Aorta (tissue), 5 donors: ENCODE measurements at regions not wholly inside any gene's neighbourhood (a gene's known extent, or its start where the extent isn't known, plus 50 kb on each side); places are given as distances from the start of the nearest gene placed in this dataset.
"Not testable (repeated sequence)": the region's sequence is repeated elsewhere in the genome, so short reads cannot be mapped to it uniquely, and the experiment has no call there.

Source experiments
- ATAC-seq: fragments of 200-7000 bp; cut with Tn5 transposase; one replicate; pipeline ENCODE4 v1.9.1; 2022; ENCODE audit warnings: moderate library complexity; ENCODE audit not compliant: low FRiP score
- DNase-seq, 2 donors: peaks; one replicate each; pipeline ENCODE4 v3.0.0-alpha.2; 2020
- H3K27ac ChIP-seq, 2 donors: one replicate each; pipeline ENCODE4 v1.5.1; 2013; ENCODE audit warnings: low read length in 2 of 2, mild to moderate bottlenecking in 2 of 2, moderate library complexity in 2 of 2, control low read depth in 1 of 2, inconsistent platforms in 1 of 2, low read depth in 1 of 2
- H3K27me3 ChIP-seq, 2 donors: one replicate each; pipeline ENCODE4 v1.6.1; 2013; ENCODE audit warnings: control low read depth in 1 of 2, low read length in 1 of 2, mild to moderate bottlenecking in 1 of 2, moderate library complexity in 1 of 2; ENCODE audit not compliant: insufficient read depth in 2 of 2, control insufficient read depth in 1 of 2
- H3K36me3 ChIP-seq, 2 donors: one replicate each; pipeline ENCODE4 v1.6.1; 2013; ENCODE audit warnings: control low read depth in 1 of 2, low read length in 1 of 2, mild to moderate bottlenecking in 1 of 2; ENCODE audit not compliant: insufficient read depth in 2 of 2, control insufficient read depth in 1 of 2
- H3K4me1 ChIP-seq, 2 donors: one replicate each; pipeline ENCODE4 v1.6.1; 2013; ENCODE audit warnings: low read length in 2 of 2, control low read depth in 1 of 2, mild to moderate bottlenecking in 1 of 2, moderate library complexity in 1 of 2; ENCODE audit not compliant: insufficient read depth in 2 of 2, control insufficient read depth in 1 of 2
- H3K4me3 ChIP-seq, 2 donors: one replicate each; pipeline ENCODE4 v1.5.1; 2013; ENCODE audit warnings: low read length in 2 of 2, control low read depth in 1 of 2, mild to moderate bottlenecking in 1 of 2
- H3K9me3 ChIP-seq: one replicate; pipeline ENCODE4 v1.6.1; 2013; ENCODE audit warnings: mild to moderate bottlenecking, low read length; ENCODE audit not compliant: control insufficient read depth
- WGBS, 2 donors: extraction: QIAGEN DNeasy Blood & Tissue Kit; methylation state at CpG; one replicate each; pipeline ENCODE4 v1.1.7; 2013; 5-methylcytosine and 5-hydroxymethylcytosine counted together
- intact Hi-C, 2 donors: fragments of 100-400 bp; cut with DNase I; formaldehyde crosslinking; loops; one replicate each; pipeline versions ENCODE4 v1.14.2 to v1.15.0; 2022
- donor health status: healthy with polysubstance abuse.
- donor health status: Bipolar disorder and iron deficiency.
- donor health status: DM: no; HTN: no; CAD: no.
- donor health status: DM: no; HTN: no; CAD: no.
- donor health status: DM: yes; HTN: yes; CAD: no.

DNA sequence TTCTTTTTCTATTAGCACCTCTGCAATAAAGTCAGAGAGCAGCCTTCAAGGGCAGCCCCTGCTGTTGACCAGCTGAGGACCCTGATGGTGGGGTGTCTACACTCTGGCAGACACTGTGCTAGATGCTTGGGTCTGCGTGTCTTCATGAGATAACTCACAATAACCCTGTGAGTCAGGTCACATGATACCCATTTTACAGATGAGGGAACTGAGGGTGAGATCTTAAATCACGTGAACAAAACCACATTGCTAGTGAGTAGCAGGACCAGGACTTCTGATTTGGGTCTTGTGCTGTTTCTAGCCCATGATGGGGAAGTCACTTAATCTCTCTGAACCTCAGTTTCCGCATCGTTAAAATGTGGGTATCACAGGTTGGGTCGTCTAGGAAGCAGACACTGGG, 118.5 kb upstream of the LIPC start:
- Histone ChIP-seq H3K27me3 (no peaks in the 10 kb centered on the region), H3K9me3 (no peaks in the 10 kb centered on the region), H3K36me3 (no peaks in the 10 kb centered on the region), H3K4me1 (no peaks in the 10 kb centered on the region), H3K4me3 (no peak overlapping the region), H3K27ac (no peak overlapping the region)
- ATAC-seq (no peak), DNase-seq (no peak)
- intact Hi-C loops = no loop called here
- WGBS, 2 donors = 88 to 89% methylated on average over 5 of the region's 5 CpGs

DNA sequence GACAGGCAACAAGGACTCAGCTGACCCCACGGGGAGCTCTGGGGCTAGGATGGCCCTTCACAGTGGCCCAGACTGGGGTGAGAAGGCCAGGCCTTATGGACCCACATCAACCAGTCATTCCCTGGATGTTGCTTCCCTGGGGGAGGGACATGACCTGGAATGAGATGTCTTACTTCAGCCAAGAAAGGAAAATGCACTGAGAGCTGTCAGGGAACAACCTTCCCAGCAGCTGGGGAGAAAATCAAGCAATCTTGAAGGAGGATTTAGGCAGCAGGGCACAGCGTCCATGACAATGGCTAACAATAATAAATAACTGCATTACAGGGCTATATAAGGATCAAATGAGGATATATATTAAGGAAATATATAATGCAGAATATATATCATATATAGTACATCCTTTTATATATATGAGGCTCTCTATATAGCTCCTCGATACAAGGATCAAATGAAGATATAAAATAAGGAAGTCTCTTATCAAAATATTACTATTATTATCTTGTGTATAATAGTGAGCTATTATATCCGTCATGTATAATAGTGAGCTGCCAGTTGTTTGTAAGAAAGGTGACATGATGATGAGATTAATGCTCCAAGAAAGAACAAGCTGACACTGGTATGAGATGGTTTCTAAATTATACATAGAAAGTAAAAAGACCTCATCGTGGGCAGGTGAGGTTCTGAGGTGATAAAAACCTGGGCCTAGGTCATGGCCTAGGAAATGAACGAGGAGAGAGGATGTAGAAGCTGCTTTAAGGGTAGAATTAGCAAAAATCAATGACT, 117.8 kb upstream of the LIPC start:
- intact Hi-C loops = no loop called here
- H3K4me1 ChIP-seq = no peaks in the 10 kb centered on the region
- no peaks in the 10 kb centered on the region for H3K36me3 ChIP-seq
- DNase-seq (peak in 1 of 2 donors; percentile 64), ATAC-seq (no peak)
- no peak overlapping the region for H3K4me3 ChIP-seq
- H3K27me3 ChIP-seq = no peaks in the 10 kb centered on the region
- 78 to 79% methylated on average over 6 of the region's 6 CpGs for WGBS, 2 donors
- H3K27ac ChIP-seq = no peak overlapping the region
- no peaks in the 10 kb centered on the region for H3K9me3 ChIP-seq

- ATAC-seq (no peak), DNase-seq (no peak)
- Histone ChIP-seq H3K36me3 (no peaks in the 10 kb centered on the region), H3K27ac (no peak overlapping the region), H3K4me1 (no peaks in the 10 kb centered on the region), H3K27me3 (no peaks in the 10 kb centered on the region), H3K9me3 (no peaks in the 10 kb centered on the region), H3K4me3 (no peak overlapping the region)
- WGBS, 2 donors = 59 to 68% methylated on average over 4 of the region's 4 CpGs
- intact Hi-C loops = no loop called here
These were observed 117.1 kb upstream of the LIPC start for GRCh38 chr15:58314593-58315216.

DNA sequence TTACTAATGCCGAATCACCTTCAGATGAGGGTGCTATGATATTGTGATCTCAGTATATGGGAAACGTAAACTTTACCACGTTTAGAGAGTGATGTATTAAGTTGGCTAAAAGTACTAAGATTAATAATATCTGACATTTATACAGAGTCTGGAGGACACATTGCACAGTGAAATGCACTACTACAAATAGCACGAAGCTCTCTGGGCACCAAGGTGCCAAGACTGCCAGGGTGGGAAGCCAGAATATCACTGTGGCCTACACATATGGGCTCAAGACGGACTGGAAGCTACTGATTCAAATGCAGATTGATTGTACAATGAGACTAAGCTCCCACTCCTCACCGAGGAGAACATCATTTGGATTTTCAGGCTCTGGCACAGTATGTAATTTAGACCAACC, 113.3 kb upstream of the LIPC start:
- H3K36me3 ChIP-seq = no peaks in the 10 kb centered on the region
- no peaks in the 10 kb centered on the region for H3K9me3 ChIP-seq
- DNase-seq (no peak), ATAC-seq (no peak)
- intact Hi-C loops = no loop called here
- no peaks in the 10 kb centered on the region for H3K4me1 ChIP-seq
- H3K4me3 ChIP-seq = no peak overlapping the region
- no peak overlapping the region for H3K27ac ChIP-seq
- WGBS, 2 donors = 80 to 85% methylated on average over 6 of the region's 6 CpGs
- H3K27me3 ChIP-seq = no peaks in the 10 kb centered on the region

DNA sequence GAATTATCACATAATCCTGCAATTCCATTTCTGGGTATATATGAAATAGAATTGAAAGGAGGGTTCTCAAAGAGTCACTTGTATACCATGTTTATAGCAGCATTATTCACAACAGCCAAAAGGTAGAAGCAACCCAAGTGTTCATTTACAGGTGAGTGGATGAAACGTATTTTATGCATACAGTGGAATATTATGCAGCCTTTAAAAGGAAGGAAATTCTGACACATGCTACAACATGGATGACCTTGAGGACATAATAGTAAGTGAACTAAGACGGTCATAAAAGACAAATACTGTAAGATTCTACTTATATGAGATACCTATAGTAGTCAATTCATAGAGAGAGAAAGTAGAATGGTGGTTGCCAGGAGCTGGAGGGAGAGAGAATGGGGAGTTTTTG, 110.8 kb upstream of the LIPC start:
- Histone ChIP-seq H3K27ac (no peak overlapping the region), H3K4me3 (no peak overlapping the region), H3K4me1 (no peaks in the 10 kb centered on the region), H3K9me3 (no peaks in the 10 kb centered on the region), H3K27me3 (no peaks in the 10 kb centered on the region), H3K36me3 (no peaks in the 10 kb centered on the region)
- intact Hi-C loops = no loop called here
- no peak for ATAC-seq
- DNase-seq = no peak
- 90 to 97% methylated on average over 2 of the region's 2 CpGs for WGBS, 2 donors

DNA sequence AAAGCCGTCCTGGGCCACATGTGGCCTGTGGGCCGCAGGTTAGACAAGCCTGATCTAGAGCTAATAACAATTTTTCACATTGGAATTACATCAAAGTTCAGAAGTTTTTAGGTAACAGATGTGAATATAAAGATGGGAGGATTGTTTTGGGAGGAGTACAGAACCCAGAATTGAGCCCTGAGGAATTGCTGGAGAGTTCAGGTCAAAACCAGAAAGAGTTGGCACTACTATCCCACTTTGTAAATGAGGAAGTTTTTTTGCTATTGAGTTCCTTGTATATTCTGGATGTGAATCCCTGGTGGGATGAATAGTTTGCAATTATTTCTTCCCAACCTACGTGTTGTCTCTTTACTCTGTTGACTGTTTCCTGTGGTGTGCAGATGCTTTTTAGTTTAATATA, 109.5 kb upstream of the LIPC start:
- H3K36me3 ChIP-seq = no peaks in the 10 kb centered on the region
- H3K4me1 ChIP-seq = no peaks in the 10 kb centered on the region
- no peak for DNase-seq
- no peaks in the 10 kb centered on the region for H3K27me3 ChIP-seq
- 87 to 90% methylated on average over 3 of the region's 3 CpGs for whole genome bisulfite sequencing, 2 donors
- no peak for ATAC-seq
- H3K4me3 ChIP-seq = no peak overlapping the region
- intact Hi-C loops = no loop called here
- H3K27ac ChIP-seq = no peak overlapping the region
- H3K9me3 ChIP-seq = no peaks in the 10 kb centered on the region

DNA sequence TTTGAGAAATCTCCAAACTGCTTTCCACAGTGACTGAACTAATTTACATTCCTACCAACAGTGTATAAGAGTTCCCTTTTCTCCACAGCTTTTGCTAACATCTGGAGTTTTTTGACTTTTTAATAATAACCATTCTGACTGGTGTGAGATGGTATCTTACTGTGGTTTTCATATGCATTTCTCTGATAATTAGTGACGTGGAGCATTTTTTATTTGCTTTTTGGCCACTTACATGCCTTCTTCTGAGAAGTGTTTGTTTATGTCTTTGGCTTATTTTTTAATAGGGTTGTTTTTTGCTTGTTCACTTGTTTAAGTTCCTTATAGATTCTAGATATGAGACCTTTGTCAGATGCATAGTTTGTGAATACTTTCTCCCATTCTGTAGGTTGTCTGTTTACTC, 108.5 kb upstream of the LIPC start:
- H3K27me3 ChIP-seq, ATAC-seq, H3K4me3 ChIP-seq, H3K36me3 ChIP-seq, H3K4me1 ChIP-seq, intact Hi-C loops, H3K9me3 ChIP-seq, H3K27ac ChIP-seq, DNase-seq: not testable (repeated sequence)
- WGBS, 2 donors = 48 to 62% methylated on average over 1 of the region's 1 CpG

DNA sequence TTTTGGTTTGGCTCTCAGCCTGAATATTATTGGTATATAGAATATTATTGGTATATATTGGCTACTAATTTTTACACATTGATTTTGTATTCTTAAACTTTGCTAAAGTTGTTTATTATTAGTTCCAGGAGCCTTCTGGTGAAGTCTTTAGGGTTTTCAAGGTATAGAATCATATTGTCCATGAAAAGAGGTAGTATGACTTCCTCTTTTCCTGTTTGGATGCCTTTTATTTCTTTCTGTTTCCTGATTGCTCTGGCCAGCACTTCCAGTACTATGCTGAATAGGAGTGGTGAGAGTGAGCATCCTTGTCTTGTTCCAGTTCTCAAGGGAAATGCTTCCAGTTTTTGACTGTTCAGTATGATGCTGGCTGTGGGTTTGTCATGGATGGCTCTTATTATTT, 107.3 kb upstream of the LIPC start:
- Histone ChIP-seq H3K36me3 (no peaks in the 10 kb centered on the region), H3K27me3 (no peaks in the 10 kb centered on the region), H3K4me3 (no peak overlapping the region), H3K4me1 (no peaks in the 10 kb centered on the region), H3K27ac (no peak overlapping the region), H3K9me3 (no peaks in the 10 kb centered on the region)
- DNase-seq = no peak
- intact Hi-C loops = no loop called here
- no peak for ATAC-seq

DNA sequence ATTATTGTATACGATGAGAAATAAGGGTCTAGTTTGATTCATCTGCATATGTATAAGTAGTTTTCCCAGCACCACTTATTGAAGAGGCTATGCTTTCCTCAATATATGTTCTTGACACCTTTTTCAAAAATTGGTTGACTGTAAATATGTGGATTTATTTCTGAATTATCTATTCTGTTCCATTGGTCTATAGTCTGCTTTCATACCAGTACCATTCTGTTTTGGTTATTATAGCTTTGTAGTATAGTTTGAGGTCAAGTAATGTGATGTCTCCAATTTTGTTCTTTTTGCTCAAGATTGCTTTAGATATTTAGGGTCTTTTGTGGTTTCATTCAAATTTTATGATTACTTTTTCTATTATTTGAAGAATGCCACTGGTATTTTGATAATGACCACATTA, 103.8 kb upstream of the LIPC start:
- Histone ChIP-seq H3K4me1 (peaks cover 0 to 4% of the 10 kb centered on the region in 2 donors), H3K27me3 (no peaks in the 10 kb centered on the region), H3K9me3 (no peaks in the 10 kb centered on the region), H3K27ac (no peak overlapping the region), H3K4me3 (no peak overlapping the region), H3K36me3 (no peaks in the 10 kb centered on the region)
- intact Hi-C loops = no loop called here
- DNase-seq (no peak), ATAC-seq (no peak)
- 95 to 97% methylated on average over 1 of the region's 1 CpG for WGBS, 2 donors
